NCI-H146 (cell line): ENCODE measurements at regions not wholly inside any gene's neighbourhood (a gene's known extent, or its start where the extent isn't known, plus 50 kb on each side); places are given as distances from the start of the nearest gene placed in this dataset.

ENCODE experiments used
- DNase-seq: peaks from one replicate; lab custom pipeline; 2025; lab: John Stamatoyannopoulos, UW

DNA sequence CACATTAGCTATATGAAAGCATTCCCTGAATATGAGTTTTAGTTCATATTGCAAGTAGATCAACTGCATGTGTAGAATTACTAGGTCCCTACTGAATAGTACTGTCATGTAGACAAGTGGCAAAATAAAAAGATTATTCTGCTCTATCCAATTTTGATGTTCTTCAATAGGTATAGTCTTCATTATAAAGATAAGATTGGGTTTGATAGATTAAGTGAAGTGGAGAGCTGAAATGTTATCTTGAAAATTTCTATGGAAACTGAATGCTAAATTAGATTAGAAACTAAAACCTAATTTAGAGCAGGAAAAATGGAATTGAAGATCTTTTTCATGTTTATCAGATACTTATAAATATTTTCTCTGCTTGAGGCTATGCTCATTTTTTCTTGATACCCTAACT is 1610.0 kb downstream of the BRINP3 start:
- DNase-seq = no peak

DNA sequence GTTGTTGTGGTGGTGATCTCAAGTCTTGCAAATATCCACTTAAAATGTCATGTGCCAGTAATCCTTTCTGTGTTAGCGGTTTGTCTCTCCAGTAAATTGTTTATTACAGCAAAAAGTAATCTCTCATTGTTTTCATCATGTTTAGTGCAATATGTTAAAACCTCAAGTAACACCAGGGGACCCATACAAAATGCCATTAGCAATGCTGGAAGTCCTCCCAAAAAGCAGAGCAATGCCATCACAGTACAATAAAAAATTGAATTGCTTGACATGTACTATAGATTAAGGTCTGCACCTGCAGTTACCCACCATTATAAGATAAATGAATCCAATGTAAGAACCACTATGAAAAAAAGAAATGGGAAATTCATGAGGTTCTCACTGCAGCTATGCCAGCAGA is 1606.5 kb downstream of the BRINP3 start:
- no peak for DNase-seq

DNA sequence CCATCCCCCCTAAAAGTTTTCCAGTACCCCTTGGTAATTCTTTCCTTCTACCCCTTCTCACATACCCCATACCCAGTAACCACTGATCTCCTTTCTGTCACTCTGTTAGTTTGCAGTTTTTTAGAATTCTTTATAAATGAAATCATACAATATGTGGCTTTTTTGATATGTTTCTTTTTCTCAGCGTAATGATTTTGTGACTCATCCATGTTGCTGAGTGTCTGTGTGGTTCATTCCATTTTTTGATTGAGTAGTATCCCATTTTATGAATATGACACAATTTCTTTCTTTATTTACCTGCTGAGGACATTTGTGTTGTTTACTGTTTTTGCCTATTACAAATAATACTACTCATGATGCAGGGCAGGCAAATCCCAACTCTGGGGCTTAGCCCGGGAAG is 1605.3 kb downstream of the BRINP3 start:
- no peak for DNase-seq

DNA sequence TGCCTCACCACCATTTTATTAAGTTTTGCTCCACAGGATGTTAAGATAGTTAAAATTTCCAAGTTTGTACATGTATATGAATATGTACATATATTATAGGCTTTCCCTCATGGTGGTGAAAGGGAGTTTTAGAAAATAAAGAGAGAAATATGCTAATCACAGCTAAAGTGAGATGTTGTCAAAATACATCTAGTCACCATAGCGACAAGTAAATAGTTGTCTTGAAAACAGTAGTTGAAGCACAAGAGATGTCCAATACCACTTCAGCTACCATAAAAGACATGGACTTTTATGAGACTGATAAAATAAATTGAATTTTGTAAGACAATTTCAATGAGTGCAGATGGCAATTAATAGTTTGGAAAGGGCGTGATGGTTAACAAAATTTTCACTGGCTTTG is 1600.0 kb downstream of the BRINP3 start:
- no peak for DNase-seq

DNA sequence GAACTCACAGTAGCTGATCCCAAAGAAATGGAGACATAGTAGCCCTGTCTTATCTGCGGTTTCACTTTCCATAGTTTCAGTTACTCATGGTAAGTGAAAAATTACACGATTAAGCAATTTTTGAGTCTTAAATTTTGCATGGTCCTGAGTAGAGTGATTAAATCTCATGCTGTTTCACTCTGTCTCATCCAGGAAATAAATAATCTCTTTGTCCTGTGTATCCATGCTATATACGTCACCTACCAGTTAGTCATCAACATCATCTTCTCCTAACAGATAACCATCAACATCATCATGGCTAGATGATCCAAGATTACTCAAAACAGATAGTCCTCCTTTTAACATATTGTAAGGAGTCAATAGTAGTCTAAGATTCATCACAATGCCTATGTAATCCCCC is 1589.3 kb downstream of the BRINP3 start:
- no peak for DNase-seq

DNA sequence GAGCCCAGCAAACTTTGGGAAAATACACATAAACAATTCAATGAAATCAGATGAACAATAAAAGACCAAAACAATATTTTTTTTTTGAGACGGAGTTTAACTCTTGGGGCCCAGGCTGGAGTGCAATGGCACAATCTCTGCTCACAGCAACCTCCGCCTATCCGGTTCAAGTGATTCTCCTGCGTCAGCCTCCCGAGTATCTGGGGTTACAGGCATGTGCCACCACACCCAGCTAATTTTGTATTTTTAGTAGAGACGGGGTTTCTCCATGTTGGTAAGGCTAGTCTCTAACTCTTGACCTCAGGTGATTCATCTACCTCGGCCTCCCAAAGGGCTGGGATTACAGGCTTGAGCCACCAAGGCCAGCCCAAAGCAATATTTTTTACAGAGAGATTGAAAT is 1588.5 kb downstream of the BRINP3 start:
- DNase-seq = no peak

DNA sequence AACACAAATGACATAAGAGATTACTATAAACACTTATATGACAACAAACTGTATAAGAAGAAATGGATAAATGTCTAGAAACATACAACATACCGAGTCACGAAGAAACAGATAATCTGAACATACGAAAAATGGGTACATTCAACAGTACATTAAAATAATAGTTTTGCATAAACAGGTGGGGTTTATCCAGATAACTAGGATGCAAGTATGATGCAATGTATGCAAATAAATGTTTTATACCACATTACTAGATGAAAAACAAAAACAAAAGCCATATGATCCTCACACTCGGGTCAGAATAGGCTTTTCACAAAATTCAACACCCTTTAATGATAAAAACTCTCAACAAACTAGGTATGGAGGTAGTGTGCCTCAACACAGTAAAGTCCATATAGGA is 1585.7 kb downstream of the BRINP3 start:
- DNase-seq = no peak

DNA sequence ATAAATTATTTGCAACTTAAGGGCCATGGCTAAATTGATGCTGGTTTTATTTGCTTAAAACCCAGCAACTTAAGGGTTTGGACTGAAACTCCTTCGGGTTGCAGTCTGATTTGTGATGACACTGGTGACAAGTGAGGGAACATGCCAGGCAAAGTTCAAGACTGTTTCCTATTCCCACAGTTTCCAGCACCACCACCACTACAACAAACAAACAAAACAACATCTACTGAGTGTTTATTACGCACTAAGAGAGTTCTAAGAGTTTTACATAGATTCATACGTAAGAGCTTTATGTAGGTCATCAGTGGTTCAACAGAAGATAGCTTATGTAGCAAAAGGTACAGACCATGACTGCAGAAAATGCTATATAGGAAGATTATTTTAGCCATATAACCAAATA is 1582.1 kb downstream of the BRINP3 start:
- no peak for DNase-seq

DNA sequence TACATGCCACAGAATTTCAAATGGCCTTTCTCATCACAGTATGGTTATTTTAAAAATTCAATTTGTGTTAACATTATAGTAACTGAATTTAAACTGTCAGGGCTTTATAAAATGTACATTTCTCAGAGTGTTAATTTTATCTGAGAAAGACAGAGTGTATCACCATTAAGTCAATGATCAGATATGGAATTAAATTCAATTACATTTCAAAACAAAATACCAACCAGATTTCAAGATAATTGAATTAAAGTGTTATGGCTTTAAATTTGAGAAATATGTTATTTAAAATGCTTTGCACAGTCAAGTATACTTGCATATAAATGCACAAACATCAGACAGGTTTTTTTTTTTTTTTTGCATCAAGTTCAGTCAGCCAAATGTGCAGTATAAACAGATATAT is 1574.4 kb downstream of the BRINP3 start:
- DNase-seq = no peak

DNA sequence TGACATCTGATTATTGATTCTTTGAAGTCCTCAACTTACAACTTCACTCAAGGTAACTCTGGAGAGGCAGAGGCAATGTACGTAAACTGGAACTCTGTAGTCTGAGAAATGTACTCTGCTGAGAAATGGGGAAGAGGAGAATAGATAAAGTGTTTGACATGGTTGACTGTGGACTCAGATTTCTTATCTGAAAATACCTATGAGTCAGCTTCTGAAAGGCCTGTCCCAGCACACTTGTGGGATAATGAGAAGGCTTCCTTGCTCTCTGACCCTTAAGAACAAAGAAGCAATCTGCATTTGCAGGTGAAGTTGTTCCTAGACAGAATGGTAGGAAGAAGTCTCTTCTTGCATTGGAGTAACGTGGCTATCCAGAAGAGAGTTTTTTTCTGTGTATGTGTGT is 1573.5 kb downstream of the BRINP3 start:
- DNase-seq = no peak

DNA sequence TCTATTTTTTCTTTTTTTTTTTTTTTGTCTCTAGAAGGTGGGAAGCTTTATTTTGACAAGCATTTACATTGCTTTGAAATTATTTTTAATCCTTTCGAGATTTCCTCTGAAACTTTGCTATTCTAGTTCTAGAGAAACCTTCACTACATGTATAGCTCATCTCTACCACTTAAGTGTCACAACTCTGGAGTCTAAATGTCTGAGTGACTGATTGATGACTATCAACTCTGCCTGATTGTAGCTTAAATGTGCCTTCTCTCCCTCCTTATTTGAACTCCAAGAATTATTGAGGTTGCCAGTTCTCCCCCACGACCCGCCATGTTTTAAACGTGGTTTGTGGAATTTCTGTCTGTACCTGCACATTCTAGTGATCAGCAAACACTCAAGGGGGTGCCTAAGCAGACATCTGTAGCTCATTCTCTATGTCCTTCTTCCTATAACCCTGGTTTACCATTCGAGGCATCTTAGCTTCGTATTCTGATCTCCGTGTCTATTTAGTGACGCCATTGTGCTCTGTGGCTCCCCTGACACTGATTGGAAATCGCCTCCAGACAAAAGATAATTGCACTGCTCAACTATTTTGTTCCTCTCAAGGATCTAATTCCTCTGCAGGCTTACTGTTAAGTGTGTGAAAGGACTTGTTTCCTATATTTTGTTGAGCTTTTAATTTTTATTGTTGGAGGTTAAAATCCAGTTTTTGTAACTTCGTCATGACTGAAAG is 1570.6 kb downstream of the BRINP3 start:
- no peak for DNase-seq

DNA sequence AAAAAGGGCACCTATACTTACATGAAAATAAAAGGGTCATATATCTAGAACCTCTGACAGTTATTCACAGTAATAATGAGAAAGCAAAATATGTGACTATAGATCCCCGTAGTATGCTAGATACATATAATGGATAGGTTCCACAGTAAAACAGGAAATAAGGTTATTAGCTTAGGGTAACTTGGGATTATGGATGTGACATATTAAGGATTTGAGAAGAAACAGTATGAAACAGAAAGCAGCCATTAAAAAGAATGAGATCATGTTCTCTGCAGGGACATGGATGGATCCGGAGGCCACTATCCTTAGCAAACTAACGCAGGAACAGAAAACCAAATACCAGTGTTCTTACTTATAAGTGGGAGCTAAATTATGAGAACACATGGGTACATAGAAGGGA is 1547.3 kb downstream of the BRINP3 start:
- DNase-seq = no peak

DNA sequence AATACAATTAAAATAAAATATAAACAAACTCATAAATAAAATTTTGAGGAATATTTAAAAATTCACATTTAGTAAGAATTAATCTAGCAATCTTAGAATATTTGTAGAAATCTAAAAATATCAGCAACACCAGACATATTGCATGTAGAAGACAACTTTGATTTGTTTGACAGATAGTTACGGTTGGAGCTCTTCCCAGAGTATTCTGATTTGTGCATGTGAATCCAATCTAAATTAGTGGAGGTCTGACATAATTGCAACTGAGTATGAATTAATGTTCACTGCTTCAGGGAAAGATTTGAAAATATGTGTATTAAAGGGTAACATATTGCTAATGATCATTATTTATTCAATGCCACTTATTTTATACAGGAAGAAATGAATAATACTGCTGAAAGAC is 1546.2 kb downstream of the BRINP3 start:
- DNase-seq = no peak

DNA sequence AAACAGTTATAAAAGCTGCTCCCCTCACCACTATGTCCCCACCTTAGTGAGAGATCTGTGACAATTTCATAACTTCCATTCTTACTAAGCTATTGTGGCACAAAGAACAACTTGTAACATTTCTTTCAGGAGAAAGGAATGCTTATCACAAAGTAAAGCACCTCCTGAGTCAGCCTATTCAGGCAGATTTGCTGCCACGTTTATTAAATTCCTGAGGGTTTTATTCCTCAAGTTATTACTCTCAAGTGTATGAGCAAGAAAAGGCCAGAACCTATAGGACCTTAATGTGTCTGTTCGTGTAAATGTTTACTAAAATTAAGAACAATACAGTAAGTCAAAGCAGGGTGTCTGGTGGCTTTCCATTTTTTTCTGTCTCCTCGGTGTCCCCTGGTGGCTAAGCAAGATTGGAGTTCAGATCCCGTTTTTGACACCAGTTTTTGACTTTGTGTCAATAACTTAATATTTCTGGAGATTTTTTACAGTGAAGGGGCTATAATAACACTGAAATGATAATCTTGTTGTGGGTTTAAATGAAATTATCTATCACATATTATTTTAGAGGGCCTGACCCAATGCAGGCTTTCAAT is 1539.6 kb downstream of the BRINP3 start:
- peak; percentile 3 for DNase-seq

DNA sequence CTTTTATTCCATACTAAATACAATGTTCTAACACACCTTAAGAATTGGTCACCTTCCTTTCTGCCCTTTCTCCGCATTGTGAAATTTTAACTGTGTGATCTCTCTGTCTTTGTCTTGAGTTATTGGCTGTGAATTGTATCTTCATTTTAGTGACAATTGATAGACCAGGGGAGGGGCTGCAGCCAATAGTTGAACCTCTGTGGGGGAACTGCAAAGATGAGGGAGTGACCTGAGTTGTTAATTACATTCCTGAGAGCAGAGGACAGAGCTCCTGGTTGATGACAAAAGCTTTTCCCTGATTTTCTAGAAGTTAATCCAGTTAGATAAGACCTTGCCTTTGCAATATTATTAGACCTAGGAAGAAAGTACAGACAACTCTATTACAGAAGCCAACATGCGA is 1535.7 kb downstream of the BRINP3 start:
- DNase-seq = no peak

DNA sequence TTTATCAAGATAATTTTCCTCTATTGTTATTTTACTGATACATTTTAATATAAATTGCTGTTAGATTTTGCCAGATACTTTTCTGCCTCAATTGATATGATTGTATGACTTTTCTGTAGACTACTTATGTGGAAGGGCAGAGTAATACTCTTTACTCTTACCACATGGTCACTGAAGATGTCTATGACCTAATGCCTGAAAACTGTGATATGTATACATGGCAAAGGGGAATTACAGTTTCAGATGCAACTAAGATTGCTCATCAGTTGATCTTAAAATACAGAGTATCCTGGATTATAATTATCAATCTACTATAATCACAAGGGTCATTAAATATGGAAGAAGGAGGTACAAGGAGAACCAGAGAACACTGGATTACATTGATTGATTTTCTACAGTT is 1528.0 kb downstream of the BRINP3 start:
- no peak for DNase-seq

DNA sequence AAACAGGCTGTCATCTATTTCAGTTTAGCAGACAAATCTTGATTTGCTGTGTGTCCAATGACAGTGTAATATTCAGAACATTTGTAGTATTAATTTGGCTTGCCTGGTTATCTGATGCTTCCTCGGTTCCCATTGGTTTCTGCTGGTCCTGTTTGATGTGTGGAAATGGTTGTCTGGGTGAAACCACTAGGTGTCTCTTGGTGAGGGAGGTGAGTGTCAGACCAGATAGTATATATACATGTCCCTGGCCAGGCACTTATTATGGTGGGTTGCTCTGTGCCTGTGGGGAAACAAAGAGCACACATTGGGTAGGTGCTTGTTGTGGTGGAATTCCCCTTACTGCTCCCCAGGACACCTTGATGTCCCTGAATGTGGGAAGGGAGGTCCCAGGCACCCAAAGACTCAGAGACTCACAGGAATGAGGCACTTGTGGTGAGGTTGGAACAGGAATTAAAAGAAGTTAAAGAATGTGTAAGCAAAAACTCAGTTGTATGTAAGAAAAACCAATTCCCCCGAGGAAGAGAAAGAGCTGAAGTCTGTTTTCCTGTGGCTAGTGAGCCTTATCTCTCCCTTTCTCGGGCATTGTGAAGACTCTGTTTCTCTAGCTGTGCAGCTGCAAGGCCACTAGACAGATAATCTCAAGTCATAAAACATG is 1519.1 kb downstream of the BRINP3 start:
- DNase-seq = no peak

DNA sequence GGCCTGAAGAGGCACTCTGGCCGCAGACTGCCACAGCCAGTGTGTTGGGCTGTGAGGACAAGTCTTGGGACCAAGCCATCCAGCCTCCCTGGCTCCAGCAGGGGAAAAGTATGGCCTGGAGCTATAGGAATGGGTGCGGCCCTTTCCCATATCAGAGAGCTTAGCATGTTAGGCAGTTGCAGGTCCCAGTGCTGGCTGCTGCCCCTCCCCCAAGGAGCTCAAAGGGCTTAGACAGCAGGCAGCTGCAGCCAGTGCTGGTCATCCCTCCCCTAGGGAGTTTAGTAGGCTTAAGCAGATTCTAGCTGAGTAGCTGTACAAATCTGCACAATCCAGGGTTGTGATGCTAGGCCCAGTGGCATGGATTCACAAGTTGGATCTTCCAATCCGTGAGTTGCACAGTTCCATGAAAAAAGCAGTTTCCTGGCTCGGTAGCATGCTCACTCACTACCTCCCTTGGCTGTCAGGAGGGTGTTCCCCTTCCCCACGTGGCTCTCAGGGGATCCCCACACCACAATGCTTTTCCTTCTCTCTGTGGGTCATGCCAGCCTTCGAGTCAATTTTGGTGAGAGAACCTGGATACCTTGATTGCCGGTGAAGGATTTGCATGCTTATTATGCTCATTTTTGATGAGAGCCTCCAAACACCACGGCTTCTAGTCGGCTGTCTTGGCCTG is 1490.8 kb downstream of the BRINP3 start:
- no peak for DNase-seq

DNA sequence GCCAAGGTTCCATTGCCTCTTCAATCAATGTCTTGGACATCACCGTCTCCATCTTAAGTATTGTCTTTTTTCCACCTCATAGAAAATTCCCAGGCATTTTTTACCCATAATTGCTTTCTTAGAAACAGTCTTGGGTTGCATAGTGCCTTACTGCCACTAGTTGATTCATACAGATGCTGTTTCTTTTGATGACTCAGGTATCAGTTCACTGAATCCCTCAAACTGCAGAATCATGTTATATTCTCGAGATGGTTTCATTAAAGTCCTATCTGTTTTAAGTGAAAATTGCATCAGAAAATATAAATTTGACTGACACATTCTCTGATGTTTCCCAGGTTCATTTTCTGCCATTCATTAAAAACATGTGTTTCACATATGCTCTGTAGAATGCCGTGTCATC is 1489.1 kb downstream of the BRINP3 start:
- DNase-seq = no peak

DNA sequence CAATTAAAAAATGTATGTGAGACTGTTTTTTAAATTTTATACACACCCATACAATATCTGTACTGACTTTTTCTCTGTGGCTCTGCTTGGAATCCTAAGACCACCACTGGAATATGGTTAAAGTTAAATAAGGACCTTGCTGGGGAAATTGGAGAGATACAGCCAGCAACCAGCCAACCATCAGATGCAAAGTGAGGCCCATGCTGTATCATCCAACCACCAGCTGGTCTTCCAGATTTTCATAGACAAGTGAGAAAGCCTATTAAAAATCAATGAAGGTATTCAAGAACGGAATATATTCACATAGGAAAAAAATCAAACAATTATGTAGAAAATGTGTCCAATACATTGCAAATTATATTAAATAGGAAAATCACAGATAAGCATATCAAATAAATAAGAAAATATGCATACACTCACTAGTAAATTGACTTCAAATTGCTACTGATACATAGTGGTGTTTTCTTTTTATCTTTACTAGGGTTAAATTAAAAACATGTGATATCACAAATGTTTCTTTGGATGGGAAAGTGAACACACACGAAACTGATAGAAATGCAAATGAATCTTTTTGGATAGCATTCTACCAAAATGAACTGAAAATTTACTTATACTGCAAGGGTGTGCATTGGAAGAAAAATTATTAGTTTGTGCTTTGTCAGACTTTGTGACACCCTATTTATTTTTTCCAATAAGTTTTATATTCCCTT is 1486.3 kb downstream of the BRINP3 start:
- no peak for DNase-seq

DNA sequence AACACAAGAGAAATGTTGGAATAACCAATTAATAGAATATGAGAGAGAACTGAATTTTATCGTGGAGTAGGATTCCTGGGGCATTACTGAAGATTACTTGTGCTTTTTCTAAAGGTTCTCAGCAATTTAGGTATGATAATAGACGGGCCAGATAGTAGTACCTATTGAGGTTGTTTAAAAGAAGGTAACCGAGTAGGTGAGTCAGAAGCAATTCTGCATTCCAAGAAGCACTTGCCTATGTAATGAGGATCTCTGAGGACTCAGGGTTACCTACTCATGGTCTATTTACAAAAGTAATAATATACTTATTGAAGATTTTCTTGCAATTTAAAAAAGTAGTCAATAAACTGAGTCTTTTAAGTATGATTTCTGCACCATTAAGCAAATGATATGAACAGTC is 1469.8 kb downstream of the BRINP3 start:
- no peak for DNase-seq

DNA sequence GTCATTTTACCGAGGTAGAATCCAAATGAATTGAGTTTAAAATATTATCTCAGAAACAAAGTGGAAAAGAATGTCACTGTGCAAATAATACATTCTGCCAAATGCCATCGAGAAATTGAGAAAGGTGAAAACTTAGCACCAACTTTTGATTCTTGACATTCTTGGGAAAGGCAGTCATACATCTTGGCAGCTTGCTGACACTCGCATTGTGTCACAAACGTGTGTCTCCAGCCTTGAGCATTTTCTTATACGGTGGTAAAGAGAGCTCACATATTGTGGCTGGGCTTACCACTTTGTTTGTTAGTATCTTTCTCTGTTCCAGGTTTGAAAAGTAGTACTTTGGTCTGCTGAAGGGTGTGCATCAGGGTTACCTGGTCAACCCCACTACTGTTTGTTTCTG is 1456.1 kb downstream of the BRINP3 start:
- no peak for DNase-seq

DNA sequence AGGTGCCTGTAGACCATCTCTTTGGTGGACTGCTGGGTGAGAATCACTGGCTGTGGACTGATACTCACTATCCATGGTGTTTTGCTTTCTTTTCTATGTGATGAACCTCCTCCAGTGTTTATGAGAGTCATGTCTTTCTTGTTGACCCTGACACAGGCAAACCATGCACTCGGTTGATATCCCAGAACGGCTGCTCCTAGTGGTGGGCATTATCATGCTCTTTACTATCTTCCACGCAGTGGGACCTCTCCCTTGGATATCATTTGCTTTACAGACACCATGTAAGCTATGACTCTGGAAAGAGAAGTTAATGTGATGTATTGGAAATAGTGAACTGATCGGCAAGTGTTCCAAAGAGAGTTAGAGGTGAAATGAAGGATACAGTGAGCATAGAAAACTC is 1455.6 kb downstream of the BRINP3 start:
- DNase-seq = no peak
